DOHH2 (cell line): ENCODE measurements at regions not wholly inside any gene's neighbourhood (a gene's known extent, or its start where the extent isn't known, plus 50 kb on each side); places are given as distances from the start of the nearest gene placed in this dataset.

Source experiments
- H3F3A ChIP-seq: fragments of 200-600 bp; sonication (generic), shearing (Covaris generic); 2 replicates; pipeline ENCODE4 v1.6.0; 2016; ENCODE audit warnings: antibody characterized with exemption, mild to moderate bottlenecking; ENCODE audit not compliant: control insufficient read depth, insufficient read depth
- H3K27ac ChIP-seq: fragments of 200-600 bp; sonication (generic); 2 replicates; pipeline ENCODE4 v1.5.1; 2014; ENCODE audit warnings: low read depth, mild to moderate bottlenecking, low read length, moderate library complexity
- H3K27me3 ChIP-seq: fragments of 200-600 bp; sonication (generic); 2 replicates; pipeline ENCODE4 v1.6.1; 2014; ENCODE audit warnings: mild to moderate bottlenecking, low read length, mixed read lengths; ENCODE audit not compliant: control insufficient read depth
- H3K36me3 ChIP-seq: fragments of 200-600 bp; sonication (generic); 2 replicates; pipeline ENCODE4 v1.6.1; 2014; ENCODE audit warnings: mild to moderate bottlenecking, low read length, moderate library complexity, mixed read lengths; ENCODE audit not compliant: control insufficient read depth
- H3K4me1 ChIP-seq: fragments of 200-600 bp; sonication (generic); 2 replicates; pipeline ENCODE4 v1.6.1; 2014; ENCODE audit warnings: mild to moderate bottlenecking, low read length, mixed read lengths; ENCODE audit not compliant: control insufficient read depth
- H3K4me2 ChIP-seq: fragments of 200-600 bp; sonication (generic); 2 replicates; pipeline ENCODE4 v1.6.0; 2014; ENCODE audit warnings: mild to moderate bottlenecking, low read length, moderate library complexity
- H3K4me3 ChIP-seq: fragments of 200-600 bp; sonication (generic); 2 replicates; pipeline ENCODE4 v1.5.1; 2014; ENCODE audit warnings: mild to moderate bottlenecking, low read length, mixed read lengths
- H3K79me2 ChIP-seq: fragments of 200-600 bp; sonication (generic); 2 replicates; pipeline ENCODE4 v1.6.1; 2014; ENCODE audit warnings: mild to moderate bottlenecking, low read length, mixed read lengths; ENCODE audit not compliant: control insufficient read depth
- H3K9me2 ChIP-seq: fragments of 200-600 bp; sonication (generic); replicated peaks from 2 replicates; pipeline ENCODE4 v1.6.1; 2014; ENCODE audit warnings: mild to moderate bottlenecking, low read length, mixed read lengths; ENCODE audit not compliant: control insufficient read depth
- H3K9me3 ChIP-seq: fragments of 200-600 bp; sonication (generic); 2 replicates; pipeline ENCODE4 v1.6.1; 2014; ENCODE audit warnings: antibody characterized with exemption, low read length, mixed read lengths; ENCODE audit not compliant: control insufficient read depth, insufficient read depth
- H4K20me1 ChIP-seq: fragments of 200-600 bp; sonication (generic); 2 replicates; pipeline ENCODE4 v1.6.0; 2014; ENCODE audit warnings: low read depth, mild to moderate bottlenecking, antibody characterized with exemption, low read length, moderate library complexity; ENCODE audit not compliant: control insufficient read depth, insufficient read depth
- CTCF ChIP-seq: fragments of 200-600 bp; sonication (generic); IDR thresholded peaks from one replicate; pipeline ENCODE4 v1.5.1; 2014; ENCODE audit warnings: antibody characterized with exemption, mild to moderate bottlenecking, low read depth, low read length; ENCODE audit not compliant: poor library complexity, severe bottlenecking
- EZH2phosphoT487 ChIP-seq: fragments of 200-600 bp; sonication (generic); IDR thresholded peaks from 2 replicates; pipeline ENCODE4 v1.6.1; 2017; ENCODE audit warnings: borderline replicate concordance, mild to moderate bottlenecking, antibody characterized with exemption, low read length, moderate library complexity, mixed read lengths

- H3K79me2 ChIP-seq: no peaks in the 10 kb centered on the region
- no peak for TF ChIP-seq CTCF
- TF ChIP-seq EZH2phosphoT487: no peak
- no peaks in the 10 kb centered on the region for H3K9me2 ChIP-seq
- no peak overlapping the region for H3K4me3 ChIP-seq
- no peaks in the 10 kb centered on the region for H3K9me3 ChIP-seq
- H3K4me2 ChIP-seq: no peak overlapping the region
- H4K20me1 ChIP-seq: no peaks in the 10 kb centered on the region
- no peaks in the 10 kb centered on the region for H3F3A ChIP-seq
- H3K4me1 ChIP-seq: no peaks in the 10 kb centered on the region
- no peaks in the 10 kb centered on the region for H3K36me3 ChIP-seq
- no peak overlapping the region for H3K27ac ChIP-seq
- no peaks in the 10 kb centered on the region for H3K27me3 ChIP-seq
These were observed 134.1 kb upstream of the DLGAP1 start for GRCh38 chr18:4589056-4589800.

- Histone ChIP-seq H3F3A (no peaks in the 10 kb centered on the region), H3K79me2 (no peaks in the 10 kb centered on the region), H3K27ac (no peak overlapping the region), H3K4me2 (no peak overlapping the region), H3K27me3 (no peaks in the 10 kb centered on the region), H4K20me1 (no peaks in the 10 kb centered on the region), H3K36me3 (no peaks in the 10 kb centered on the region), H3K9me2 (no peaks in the 10 kb centered on the region), H3K9me3 (no peaks in the 10 kb centered on the region), H3K4me3 (no peak overlapping the region), H3K4me1 (no peaks in the 10 kb centered on the region)
- no peak for TF ChIP-seq EZH2phosphoT487
These were observed 132.1 kb upstream of the DLGAP1 start for GRCh38 chr18:4587204-4587603.

GRCh38 chr18:4586731-4587130 lies 131.6 kb upstream of the DLGAP1 start:
- H3K27me3 ChIP-seq: no peaks in the 10 kb centered on the region
- TF ChIP-seq CTCF (no peak), EZH2phosphoT487 (no peak)
- no peaks in the 10 kb centered on the region for H3K36me3 ChIP-seq
- H3F3A ChIP-seq: no peaks in the 10 kb centered on the region
- no peak overlapping the region for H3K4me3 ChIP-seq
- H3K9me3 ChIP-seq: no peaks in the 10 kb centered on the region
- H3K4me2 ChIP-seq: no peak overlapping the region
- H4K20me1 ChIP-seq: no peaks in the 10 kb centered on the region
- H3K79me2 ChIP-seq: no peaks in the 10 kb centered on the region
- no peaks in the 10 kb centered on the region for H3K4me1 ChIP-seq
- H3K9me2 ChIP-seq: no peaks in the 10 kb centered on the region
- no peak overlapping the region for H3K27ac ChIP-seq
